Sciatic nerve (tissue), 2 donors: ENCODE measurements at regions not wholly inside any gene's neighbourhood (a gene's known extent, or its start where the extent isn't known, plus 50 kb on each side); places are given as distances from the start of the nearest gene placed in this dataset.
"Not testable (repeated sequence)": the region's sequence is repeated elsewhere in the genome, so short reads cannot be mapped to it uniquely, and the experiment has no call there.

ENCODE experiments used
- ATAC-seq: fragments of 200-7000 bp; cut with Tn5 transposase; one replicate; pipeline ENCODE4 v1.9.1; 2020; ENCODE audit warnings: mild to moderate bottlenecking, moderate library complexity
- DNase-seq: peaks from one replicate; pipeline ENCODE4 v3.0.0-alpha.2; 2020; ENCODE audit warnings: low spot score
- intact Hi-C: fragments of 100-400 bp; cut with DNase I; formaldehyde crosslinking; loops from one replicate; pipeline ENCODE4 v1.14.2; 2022
- donor health status: DM: no; HTN: no; CAD: no.
- donor health status: DM: no; HTN: no; CAD: no.

DNA sequence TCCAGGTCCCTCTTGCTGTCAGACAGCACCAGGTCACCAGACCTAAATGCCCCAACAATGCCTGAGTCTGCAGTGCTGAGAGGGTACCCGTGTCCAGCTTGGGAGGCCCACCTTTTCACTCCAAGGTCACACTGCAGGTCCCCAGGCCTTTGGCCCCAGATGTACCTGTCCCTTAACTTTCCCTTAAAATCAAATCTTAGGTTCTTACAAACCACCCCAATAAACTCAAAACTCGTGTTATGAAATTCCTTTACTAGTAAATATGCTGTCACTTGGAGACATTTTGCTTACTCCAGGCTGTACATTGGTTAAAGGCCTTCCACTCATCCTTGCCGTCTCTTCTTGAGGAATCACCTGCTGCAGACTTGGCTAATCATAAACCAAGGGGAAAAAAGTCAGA lies 165.7 kb upstream of the RREB1 start:
- ATAC-seq (no peak), DNase-seq (no peak)
- intact Hi-C loops = no loop called here

DNA sequence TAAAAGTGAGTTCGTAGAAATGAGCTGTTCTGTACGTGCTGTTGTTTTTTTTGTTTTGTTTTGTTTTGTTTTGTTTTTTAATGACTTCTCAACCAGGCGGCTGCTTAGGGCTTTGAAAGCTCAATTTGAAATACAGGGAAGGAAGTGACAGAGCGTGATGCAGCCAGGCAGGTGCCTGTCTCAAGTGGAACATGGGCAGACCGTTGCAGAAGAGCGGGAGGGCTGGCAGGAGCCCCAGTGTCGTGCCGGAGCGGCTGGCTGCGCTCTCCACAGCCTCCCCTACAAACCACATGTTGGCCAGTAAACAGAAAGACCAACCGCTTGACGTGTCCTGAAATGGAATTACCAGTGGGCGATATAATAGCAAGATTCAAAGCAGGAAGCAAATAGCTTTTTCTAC lies 164.9 kb upstream of the RREB1 start:
- DNase-seq (no peak), ATAC-seq (peak; percentile 87)
- intact Hi-C loops = no loop called here

GRCh38 chr6:6943421-6943820 lies 164.3 kb upstream of the RREB1 start:
- DNase-seq (no peak), ATAC-seq (no peak)
- intact Hi-C loops = no loop called here

GRCh38 chr6:6946206-6947155 lies 161.3 kb upstream of the RREB1 start:
- intact Hi-C loops = no loop called here
- ATAC-seq (no peak), DNase-seq (no peak)

DNA sequence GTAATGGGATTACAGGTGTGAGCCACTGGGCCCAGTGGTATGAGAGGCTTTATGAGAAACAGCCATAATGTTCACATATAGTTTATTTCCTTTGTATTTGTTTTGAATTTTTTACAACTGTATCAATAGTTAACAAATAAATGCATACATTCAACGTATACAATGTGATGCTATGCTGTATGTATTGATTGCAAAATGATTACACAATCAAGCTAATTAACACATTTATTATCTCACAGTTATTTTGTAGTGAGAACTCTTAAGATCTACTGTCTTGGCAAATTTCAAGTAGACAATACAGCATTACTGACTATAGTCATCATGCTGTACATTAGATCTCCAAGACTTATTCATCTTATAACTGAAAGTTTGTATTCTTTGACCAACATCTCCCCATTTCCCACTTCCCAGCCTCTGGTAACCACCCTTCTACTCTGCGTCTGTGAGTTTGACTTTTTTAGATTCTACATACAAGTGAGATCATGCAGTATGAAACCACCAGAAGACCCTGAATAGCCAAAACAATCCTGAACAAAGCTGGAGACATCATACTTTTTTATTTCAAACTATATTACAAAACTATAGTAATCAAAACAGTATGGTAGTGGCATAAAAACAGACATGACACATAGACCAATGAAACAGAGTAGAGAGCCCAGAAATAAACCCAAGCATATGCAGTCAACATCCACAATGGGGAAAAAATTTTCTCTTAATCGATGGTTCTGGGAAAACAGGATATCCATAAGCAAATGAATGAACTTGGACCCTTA lies 157.2 kb upstream of the RREB1 start:
- no peak for ATAC-seq
- intact Hi-C loops = no loop called here

DNA sequence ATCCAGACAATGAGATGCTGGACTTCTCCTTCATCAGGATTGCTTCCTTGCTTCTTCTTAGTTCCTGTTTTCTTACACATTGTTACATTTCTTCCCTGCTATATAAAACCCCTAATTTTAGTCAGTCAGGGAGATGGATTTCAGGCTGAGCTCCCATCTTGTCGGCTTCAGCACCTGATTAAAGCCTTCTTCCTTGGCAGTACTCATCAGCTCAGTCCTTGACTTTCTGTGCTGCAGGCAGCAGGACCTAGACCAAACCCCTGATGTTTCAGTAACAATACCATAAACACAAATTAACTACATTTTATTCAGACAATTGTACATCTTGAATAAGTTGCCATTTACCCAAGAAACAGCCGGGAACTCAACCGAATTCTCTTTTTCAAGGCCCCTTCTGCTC lies 156.4 kb upstream of the RREB1 start:
- DNase-seq (no peak), ATAC-seq (no peak)
- intact Hi-C loops = no loop called here

More for the DNA sequence above, 157.2 kb upstream of the RREB1 start:
- DNase-seq = no peak

DNA sequence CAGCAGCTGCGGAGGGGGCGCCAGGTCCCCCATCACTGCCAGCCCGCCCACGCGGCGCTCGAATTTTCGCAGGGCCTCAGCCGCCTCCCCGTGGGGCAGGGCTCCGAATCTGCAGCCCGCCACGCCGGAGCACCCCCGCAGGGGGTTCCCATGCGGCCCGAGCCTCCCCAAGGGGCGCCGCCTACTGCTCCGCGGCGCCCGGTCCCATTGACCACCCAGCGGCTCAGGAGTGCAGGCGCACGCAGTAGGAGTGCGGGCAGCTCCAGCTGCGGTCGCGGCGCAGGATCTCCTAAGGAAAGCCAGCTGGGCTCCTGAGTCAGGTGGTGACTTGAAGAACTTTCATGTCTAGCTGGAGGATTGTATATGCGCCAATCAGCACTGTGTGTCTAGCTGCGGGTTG lies 155.3 kb upstream of the RREB1 start:
- DNase-seq (no peak), ATAC-seq (no peak)
- intact Hi-C loops = no loop called here

DNA sequence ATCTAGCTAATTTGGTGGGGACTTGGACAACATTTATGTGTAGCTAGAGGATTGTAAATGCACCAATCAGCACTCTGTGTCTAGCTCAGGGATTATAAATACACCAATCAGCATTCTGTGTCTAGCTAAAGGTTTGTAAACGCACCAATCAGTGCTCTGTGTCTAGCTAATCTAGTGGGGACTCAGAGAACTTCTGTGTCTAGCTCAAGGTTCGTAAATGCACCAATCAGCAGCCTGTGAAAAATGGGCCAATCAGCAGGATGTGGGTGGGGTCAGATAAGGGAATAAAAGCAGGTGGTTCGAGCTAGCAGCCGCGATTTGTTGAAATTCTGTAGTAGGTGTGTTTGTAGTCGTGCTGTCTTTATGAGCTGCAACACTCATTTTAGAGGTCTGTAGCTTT lies 154.8 kb upstream of the RREB1 start:
- intact Hi-C loops, DNase-seq, ATAC-seq: not testable (repeated sequence)

DNA sequence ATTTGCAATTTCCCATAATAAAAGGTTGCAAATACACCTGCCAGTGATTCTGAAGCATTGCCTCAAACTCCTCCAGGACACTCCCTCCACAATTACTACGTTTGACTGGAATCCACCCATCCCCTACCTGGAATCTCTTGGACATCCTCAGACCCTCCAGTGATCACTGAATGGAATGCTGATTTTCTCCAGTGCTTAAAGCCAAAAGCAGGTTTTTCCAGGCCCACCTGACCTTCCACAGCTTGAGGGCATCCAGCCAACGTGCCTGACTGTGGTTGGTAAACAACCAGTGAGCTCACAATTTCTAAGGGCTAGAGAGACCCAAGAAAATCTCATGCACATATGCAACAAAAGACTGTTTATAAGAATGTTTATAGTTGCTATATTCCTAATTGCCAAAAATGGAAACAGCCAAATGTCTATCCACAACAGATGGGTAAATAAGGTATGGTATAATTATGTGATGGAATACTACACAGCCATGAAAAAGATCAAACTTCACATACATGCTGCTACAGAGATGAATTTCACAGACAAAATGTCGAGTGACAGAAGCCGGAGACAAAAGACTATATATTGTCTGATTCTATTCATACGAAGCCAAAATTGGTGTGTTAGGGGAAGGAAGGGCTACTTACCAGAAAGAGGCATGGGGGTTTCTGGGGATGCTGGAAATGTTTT lies 147.1 kb upstream of the RREB1 start:
- DNase-seq = no peak
- ATAC-seq = no peak
- intact Hi-C loops = no loop called here

DNA sequence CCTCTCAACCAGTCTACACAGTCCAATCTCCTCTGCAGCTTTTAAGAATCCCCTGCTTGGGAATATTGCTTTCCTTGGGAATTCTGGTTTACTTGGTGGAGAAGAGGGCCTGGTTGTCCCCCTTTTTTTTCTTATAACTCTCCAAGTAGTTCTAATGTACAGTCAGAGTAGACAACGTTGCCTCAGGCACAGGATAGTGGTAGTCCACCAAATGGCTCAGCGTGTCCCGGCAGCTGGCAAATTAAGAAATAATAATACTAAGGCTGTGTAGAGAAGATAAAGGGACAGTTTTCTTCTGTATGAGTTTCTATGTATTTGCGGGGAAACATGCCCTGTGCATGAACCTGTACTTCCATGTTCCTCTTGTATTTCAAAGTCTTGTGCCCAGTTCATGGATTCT lies 145.7 kb upstream of the RREB1 start:
- ATAC-seq = no peak
- DNase-seq = no peak
- intact Hi-C loops = no loop called here

GRCh38 chr6:6962699-6963098 lies 145.1 kb upstream of the RREB1 start:
- ATAC-seq = no peak
- DNase-seq = no peak
- intact Hi-C loops = no loop called here

- ATAC-seq, DNase-seq, intact Hi-C loops: not testable (repeated sequence)
These were observed 144.4 kb upstream of the RREB1 start for GRCh38 chr6:6963390-6963789.

GRCh38 chr6:6964675-6965074 lies 143.1 kb upstream of the RREB1 start:
- no peak for ATAC-seq
- DNase-seq = no peak
- intact Hi-C loops = no loop called here

GRCh38 chr6:6966127-6966526 lies 141.6 kb upstream of the RREB1 start:
- DNase-seq (no peak), ATAC-seq (no peak)
- intact Hi-C loops = no loop called here

- ATAC-seq = no peak
- no peak for DNase-seq
- intact Hi-C loops = no loop called here
These were observed 141.2 kb upstream of the RREB1 start for GRCh38 chr6:6966569-6966968.

DNA sequence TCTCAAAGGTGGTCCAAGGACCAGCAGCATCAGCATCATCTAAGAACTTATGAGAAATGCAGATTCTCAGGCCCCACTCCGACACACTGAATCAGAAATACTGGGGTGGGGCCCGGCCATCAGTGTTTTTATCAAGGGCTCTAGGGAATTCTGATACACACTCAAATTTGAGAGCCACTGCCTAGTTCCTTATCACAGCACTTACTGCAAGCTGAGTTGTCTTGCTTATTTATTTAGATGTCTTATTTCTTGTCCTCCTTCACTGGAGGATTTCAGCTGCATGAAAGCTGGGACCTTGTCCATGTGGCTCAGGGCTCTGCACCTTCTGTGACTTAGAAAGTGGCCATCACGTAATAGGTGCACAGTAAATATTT lies 139.4 kb upstream of the RREB1 start:
- ATAC-seq (no peak), DNase-seq (peak; percentile 1)
- intact Hi-C loops = no loop called here

GRCh38 chr6:6968731-6969552 lies 138.8 kb upstream of the RREB1 start:
- intact Hi-C loops = no loop called here
- ATAC-seq (no peak), DNase-seq (no peak)

GRCh38 chr6:6969761-6970223 lies 138.0 kb upstream of the RREB1 start:
- no peak for ATAC-seq

GRCh38 chr6:6970851-6971250 lies 136.9 kb upstream of the RREB1 start:
- DNase-seq (no peak), ATAC-seq (no peak)
- intact Hi-C loops = no loop called here

More at GRCh38 chr6:6969761-6970223, 138.0 kb upstream of the RREB1 start:
- DNase-seq = peak; percentile 15
- intact Hi-C loops = no loop called here
